Sigmoid colon (tissue), 4 donors: ENCODE measurements at regions not wholly inside any gene's neighbourhood (a gene's known extent, or its start where the extent isn't known, plus 50 kb on each side); places are given as distances from the start of the nearest gene placed in this dataset.

ENCODE experiments used
- CTCF ChIP-seq, 4 experiments: fragments of 450-650 bp in 3 of 4; fragments of 200-600 bp in 1 of 4; IDR thresholded peaks; one replicate each; pipeline ENCODE4 v1.5.1; 2016 to 2019; ENCODE audit warnings: antibody characterized with exemption in 4 of 4, mild to moderate bottlenecking in 3 of 4, moderate library complexity in 2 of 4
- EP300 ChIP-seq, 4 donors: sonication (generic); formaldehyde crosslinking; IDR thresholded peaks; one replicate each; pipeline ENCODE4 v1.6.1; 2017; ENCODE audit warnings: antibody characterized with exemption in 4 of 4
- POLR2AphosphoS5 ChIP-seq, 4 donors: sonication (generic); formaldehyde crosslinking; IDR thresholded peaks; one replicate each; pipeline ENCODE4 v1.6.1; 2017; ENCODE audit warnings: antibody characterized with exemption in 4 of 4

DNA sequence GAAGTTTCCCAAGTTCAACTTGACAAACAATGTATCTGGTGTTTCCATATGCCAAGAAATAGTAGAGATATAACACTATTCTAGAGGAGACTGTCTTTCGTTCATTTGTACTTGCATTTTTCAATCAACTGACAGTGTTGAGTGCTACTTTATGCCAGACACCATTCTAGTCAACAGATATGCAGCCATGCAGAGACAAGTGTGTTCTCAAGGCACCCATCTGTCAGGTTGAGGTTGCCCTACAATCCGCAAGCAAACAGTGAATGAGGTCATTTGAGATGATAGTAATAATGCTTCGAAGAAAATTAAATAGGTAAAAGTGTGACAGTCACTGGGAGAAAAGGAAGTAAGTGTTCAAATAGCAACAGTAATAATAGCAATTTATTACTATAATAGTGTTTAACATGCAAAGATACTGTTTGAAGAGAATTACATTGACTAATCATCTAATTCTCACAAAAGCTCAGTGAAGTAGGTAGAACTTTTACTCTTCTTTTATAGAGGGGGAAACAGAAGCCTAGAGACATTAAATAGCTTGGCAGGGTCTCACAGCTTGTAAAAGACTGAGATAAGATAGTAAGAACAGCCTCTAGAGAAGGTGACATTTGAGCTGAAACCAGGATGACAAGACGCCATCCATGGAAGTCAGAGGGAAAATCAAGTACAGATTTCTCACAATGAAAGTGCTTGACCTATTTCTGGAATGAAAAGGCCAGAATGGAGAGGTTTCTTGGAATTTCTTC lies 936.9 kb downstream of the SORCS3 start:
- no peak for TF ChIP-seq POLR2AphosphoS5 (IDR thresholded peaks at IDR 0.05)
- TF ChIP-seq EP300 (IDR thresholded peaks at IDR 0.05), result no peak
- TF ChIP-seq CTCF (IDR thresholded peaks at IDR 0.05), result no peak
